Loucy (cell line): ENCODE measurements at regions not wholly inside any gene's neighbourhood (a gene's known extent, or its start where the extent isn't known, plus 50 kb on each side); places are given as distances from the start of the nearest gene placed in this dataset.

Experiments
- H2AFZ ChIP-seq: fragments of 200-600 bp; sonication (generic); 2 replicates; pipeline ENCODE4 v1.6.0; 2016; ENCODE audit warnings: antibody characterized with exemption, mild to moderate bottlenecking, low read length, moderate library complexity
- H3F3A ChIP-seq: fragments of 200-600 bp; 2 replicates; pipeline ENCODE4 v1.6.0; 2016; ENCODE audit warnings: antibody characterized with exemption, low read depth, mild to moderate bottlenecking
- H3K27me3 ChIP-seq: fragments of 200-600 bp; sonication (generic); 2 replicates; pipeline ENCODE4 v1.6.1; 2014; ENCODE audit warnings: low read length, mild to moderate bottlenecking; ENCODE audit not compliant: insufficient read depth, poor library complexity, severe bottlenecking
- H3K36me3 ChIP-seq: fragments of 200-600 bp; sonication (generic); 2 replicates; pipeline ENCODE4 v1.6.1; 2016; ENCODE audit warnings: low read length; ENCODE audit not compliant: insufficient read depth
- H3K4me1 ChIP-seq: fragments of 200-600 bp; sonication (generic); 2 replicates; pipeline ENCODE4 v1.5.1; 2014; ENCODE audit warnings: low read length, mild to moderate bottlenecking; ENCODE audit not compliant: insufficient read depth, poor library complexity, severe bottlenecking
- H3K4me2 ChIP-seq: fragments of 200-600 bp; sonication (generic); 2 replicates; pipeline ENCODE4 v1.6.0; 2014; ENCODE audit warnings: antibody characterized with exemption, low read length, low read depth, mild to moderate bottlenecking; ENCODE audit not compliant: poor library complexity, severe bottlenecking
- H3K4me3 ChIP-seq: fragments of 200-600 bp; sonication (generic); 2 replicates; pipeline ENCODE4 v1.5.1; 2014; ENCODE audit warnings: low read length, mild to moderate bottlenecking, mixed read lengths; ENCODE audit not compliant: poor library complexity, severe bottlenecking
- H3K79me2 ChIP-seq: fragments of 200-600 bp; sonication (generic); 2 replicates; pipeline ENCODE4 v1.6.1; 2014; ENCODE audit warnings: low read length; ENCODE audit not compliant: insufficient read depth
- H3K9ac ChIP-seq: fragments of 200-600 bp; sonication (generic); 2 replicates; pipeline ENCODE4 v1.6.0; 2014; ENCODE audit warnings: mild to moderate bottlenecking, low read depth, low read length, moderate library complexity; ENCODE audit not compliant: poor library complexity, severe bottlenecking
- H3K9me2 ChIP-seq: fragments of 200-600 bp; sonication (generic); replicated peaks from 2 replicates; pipeline ENCODE4 v1.6.1; 2016; ENCODE audit warnings: low read depth, low read length, mixed read lengths
- H3K9me3 ChIP-seq: fragments of 200-600 bp; sonication (generic); 2 replicates; pipeline ENCODE4 v1.6.1; 2014; ENCODE audit warnings: mild to moderate bottlenecking, antibody characterized with exemption, low read length, low read depth; ENCODE audit not compliant: insufficient read depth
- H4K20me1 ChIP-seq: fragments of 200-600 bp; sonication (generic); 2 replicates; pipeline ENCODE4 v1.6.0; 2014; ENCODE audit warnings: antibody characterized with exemption, low read length, mild to moderate bottlenecking; ENCODE audit not compliant: insufficient read depth, poor library complexity, severe bottlenecking
- EZH2phosphoT487 ChIP-seq: fragments of 200-600 bp; IDR thresholded peaks from 2 replicates; pipeline ENCODE4 v1.6.1; 2018; ENCODE audit warnings: antibody characterized with exemption, mild to moderate bottlenecking, moderate library complexity, borderline replicate concordance
- TF ChIP-seq, protein P1 (sequence below): fragments of 200-600 bp; sonication (generic); conservative IDR thresholded peaks from 2 replicates; pipeline ENCODE4 v1.5.1; 2014; ENCODE audit warnings: mild to moderate bottlenecking, antibody characterized with exemption, low read length

DNA sequence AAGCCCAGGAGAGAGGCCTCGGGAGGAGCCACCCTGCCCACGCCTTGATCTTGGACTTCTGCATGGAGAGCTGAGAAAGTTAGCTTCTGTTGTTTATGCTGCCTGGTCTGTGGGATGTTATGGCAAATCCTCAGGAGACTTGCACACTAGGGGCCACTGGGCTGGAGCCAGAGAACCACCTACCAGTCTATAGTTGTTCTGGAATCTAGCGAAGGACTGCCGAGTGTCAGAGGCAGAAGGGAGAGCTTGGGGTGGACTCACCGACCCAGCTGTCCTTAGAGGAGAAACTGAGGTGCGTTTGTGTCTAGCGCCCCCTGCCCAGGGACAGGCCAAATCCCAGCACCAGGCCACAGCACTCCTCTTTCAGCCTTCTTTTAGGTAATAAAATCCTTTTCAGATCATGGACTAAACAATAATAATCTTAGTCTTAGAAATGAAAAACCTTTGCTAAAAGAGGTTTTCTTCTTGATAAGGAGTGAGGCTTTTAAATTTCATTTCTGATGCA, 398.7 kb upstream of the SALL3 start:
- no peaks in the 10 kb centered on the region for H3K36me3 ChIP-seq
- TF ChIP-seq, protein P1, sequence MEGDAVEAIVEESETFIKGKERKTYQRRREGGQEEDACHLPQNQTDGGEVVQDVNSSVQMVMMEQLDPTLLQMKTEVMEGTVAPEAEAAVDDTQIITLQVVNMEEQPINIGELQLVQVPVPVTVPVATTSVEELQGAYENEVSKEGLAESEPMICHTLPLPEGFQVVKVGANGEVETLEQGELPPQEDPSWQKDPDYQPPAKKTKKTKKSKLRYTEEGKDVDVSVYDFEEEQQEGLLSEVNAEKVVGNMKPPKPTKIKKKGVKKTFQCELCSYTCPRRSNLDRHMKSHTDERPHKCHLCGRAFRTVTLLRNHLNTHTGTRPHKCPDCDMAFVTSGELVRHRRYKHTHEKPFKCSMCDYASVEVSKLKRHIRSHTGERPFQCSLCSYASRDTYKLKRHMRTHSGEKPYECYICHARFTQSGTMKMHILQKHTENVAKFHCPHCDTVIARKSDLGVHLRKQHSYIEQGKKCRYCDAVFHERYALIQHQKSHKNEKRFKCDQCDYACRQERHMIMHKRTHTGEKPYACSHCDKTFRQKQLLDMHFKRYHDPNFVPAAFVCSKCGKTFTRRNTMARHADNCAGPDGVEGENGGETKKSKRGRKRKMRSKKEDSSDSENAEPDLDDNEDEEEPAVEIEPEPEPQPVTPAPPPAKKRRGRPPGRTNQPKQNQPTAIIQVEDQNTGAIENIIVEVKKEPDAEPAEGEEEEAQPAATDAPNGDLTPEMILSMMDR, result no peak
- no peak for TF ChIP-seq EZH2phosphoT487

DNA sequence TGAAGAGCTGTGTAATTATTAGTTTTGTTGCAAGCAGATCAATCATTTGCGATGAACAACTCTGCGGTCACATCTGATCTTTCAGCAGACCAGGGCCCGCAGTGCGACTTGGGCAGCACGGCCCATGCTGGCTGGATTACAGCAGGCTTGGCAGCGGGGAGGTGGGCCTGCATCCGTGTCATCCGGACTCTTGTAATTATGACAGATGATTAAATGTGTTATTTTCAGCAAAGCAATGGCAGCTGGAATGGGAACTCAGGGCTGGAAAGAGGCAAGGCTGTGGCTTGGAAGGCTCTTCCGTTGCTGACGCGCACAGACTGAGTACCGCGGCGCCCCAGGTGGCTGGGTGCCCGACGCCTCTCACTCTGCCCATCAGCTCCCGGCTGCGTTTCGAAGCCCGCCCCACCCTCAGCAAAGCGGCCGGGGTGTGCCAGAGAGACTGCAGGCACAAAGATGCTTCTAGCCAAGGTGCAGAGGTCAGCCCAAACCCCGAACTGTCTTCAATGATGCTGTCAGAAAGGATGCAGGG, 397.4 kb upstream of the SALL3 start:
- Histone ChIP-seq H3K27me3 (no peaks in the 10 kb centered on the region), H3F3A (no peaks in the 10 kb centered on the region), H3K9me2 (no peaks in the 10 kb centered on the region), H3K9me3 (peaks cover 21% of the 10 kb centered on the region; the same call in 1 of the 2 replicates), H3K36me3 (no peaks in the 10 kb centered on the region), H3K79me2 (no peaks in the 10 kb centered on the region), H2AFZ (no peak overlapping the region), H3K9ac (no peak overlapping the region), H4K20me1 (no peaks in the 10 kb centered on the region), H3K4me1 (no peaks in the 10 kb centered on the region), H3K4me2 (no peak overlapping the region), H3K4me3 (no peak overlapping the region)
- no peak for TF ChIP-seq EZH2phosphoT487
- TF ChIP-seq, protein P1, result no peak

More for the DNA sequence above, 398.7 kb upstream of the SALL3 start:
- no peaks in the 10 kb centered on the region for H3K27me3 ChIP-seq
- H3K9me2 ChIP-seq, result no peaks in the 10 kb centered on the region
- H3K4me1 ChIP-seq, result no peaks in the 10 kb centered on the region
- H3K79me2 ChIP-seq, result no peaks in the 10 kb centered on the region
- no peak overlapping the region for H3K4me2 ChIP-seq
- H3K4me3 ChIP-seq, result no peak overlapping the region
- H4K20me1 ChIP-seq, result no peaks in the 10 kb centered on the region
- H3F3A ChIP-seq, result no peaks in the 10 kb centered on the region
- no peak overlapping the region for H2AFZ ChIP-seq
- H3K9ac ChIP-seq, result no peak overlapping the region
- peaks cover 21% of the 10 kb centered on the region; the same call in 1 of the 2 replicates for H3K9me3 ChIP-seq

- H3K79me2 ChIP-seq, result no peaks in the 10 kb centered on the region
- no peaks in the 10 kb centered on the region for H3K27me3 ChIP-seq
- peaks cover 17% of the 10 kb centered on the region; the same call in 1 of the 2 replicates for H3K9me3 ChIP-seq
- H3K4me3 ChIP-seq, result no peak overlapping the region
- H3K4me2 ChIP-seq, result no peak overlapping the region
- no peak overlapping the region for H3K9ac ChIP-seq
- no peak overlapping the region for H2AFZ ChIP-seq
- H3K9me2 ChIP-seq, result no peaks in the 10 kb centered on the region
- no peaks in the 10 kb centered on the region for H3K4me1 ChIP-seq
- no peaks in the 10 kb centered on the region for H4K20me1 ChIP-seq
- no peaks in the 10 kb centered on the region for H3K36me3 ChIP-seq
- no peak for TF ChIP-seq EZH2phosphoT487
- TF ChIP-seq, protein P1, result no peak
- no peaks in the 10 kb centered on the region for H3F3A ChIP-seq
Measured at GRCh38 chr18:78582898-78583738, 396.5 kb upstream of the SALL3 start.
